H9 (cell line): ENCODE measurements at regions not wholly inside any gene's neighbourhood (a gene's known extent, or its start where the extent isn't known, plus 50 kb on each side); places are given as distances from the start of the nearest gene placed in this dataset.

ENCODE experiments used
- DNase-seq: peaks from one replicate; pipeline ENCODE4 v3.0.0-alpha.2; 2017
- H2AFZ ChIP-seq: one replicate; pipeline ENCODE4 v1.6.1; 2013; ENCODE audit warnings: mild to moderate bottlenecking, low read length, control low read depth, moderate library complexity
- H2AK5ac ChIP-seq: 2 replicates; pipeline ENCODE4 v1.6.1; 2013; ENCODE audit warnings: low read length, control low read depth, mixed read lengths; ENCODE audit not compliant: insufficient read length
- H2BK120ac ChIP-seq: one replicate; pipeline ENCODE4 v1.6.1; 2013; ENCODE audit warnings: low read depth, mild to moderate bottlenecking, low read length, control low read depth, inconsistent platforms; ENCODE audit not compliant: poor library complexity, severe bottlenecking
- H2BK12ac ChIP-seq: 2 replicates; pipeline ENCODE4 v1.6.1; 2013; ENCODE audit warnings: low read length, control low read depth, mixed read lengths, low read depth; ENCODE audit not compliant: insufficient read length
- H2BK15ac ChIP-seq: 2 replicates; pipeline ENCODE4 v1.6.1; 2013; ENCODE audit warnings: low read depth, low read length, control low read depth
- H2BK20ac ChIP-seq: one replicate; pipeline ENCODE4 v1.6.1; 2013; ENCODE audit warnings: low read depth, mild to moderate bottlenecking, low read length, control low read depth, inconsistent platforms; ENCODE audit not compliant: poor library complexity, severe bottlenecking
- H2BK5ac ChIP-seq: 2 replicates; pipeline ENCODE4 v1.6.1; 2013; ENCODE audit warnings: low read length, control low read depth, mixed read lengths; ENCODE audit not compliant: insufficient read length
- H3K14ac ChIP-seq: 2 replicates; pipeline ENCODE4 v1.6.1; 2013; ENCODE audit warnings: low read length, control low read depth; ENCODE audit not compliant: insufficient read depth
- H3K18ac ChIP-seq: 2 replicates; pipeline ENCODE4 v1.6.1; 2013; ENCODE audit warnings: low read depth, mild to moderate bottlenecking, mixed read lengths, low read length, control low read depth; ENCODE audit not compliant: insufficient read length
- H3K23ac ChIP-seq: 2 replicates; pipeline ENCODE4 v1.6.1; 2013; ENCODE audit warnings: low read length, control low read depth, mixed read lengths, low read depth; ENCODE audit not compliant: insufficient read length
- H3K23me2 ChIP-seq: 2 replicates; pipeline ENCODE4 v1.6.1; 2013; ENCODE audit warnings: low read depth, mild to moderate bottlenecking, mixed read lengths, low read length, control low read depth; ENCODE audit not compliant: insufficient read length, poor library complexity, severe bottlenecking
- H3K27ac ChIP-seq: 2 replicates; pipeline ENCODE4 v1.5.1; 2013; ENCODE audit warnings: low read length, control low read depth, mixed read lengths, low read depth; ENCODE audit not compliant: insufficient read length
- H3K27me3 ChIP-seq: 2 replicates; pipeline ENCODE4 v1.6.1; 2013; ENCODE audit warnings: low read length, control low read depth, inconsistent platforms; ENCODE audit not compliant: insufficient read depth
- H3K4ac ChIP-seq: 2 replicates; pipeline ENCODE4 v1.6.1; 2013; ENCODE audit warnings: low read depth, mild to moderate bottlenecking, control low read depth, inconsistent platforms, low read length, moderate library complexity
- H3K4me1 ChIP-seq: 2 replicates; pipeline ENCODE4 v1.6.1; 2013; ENCODE audit warnings: low read length, control low read depth, inconsistent platforms; ENCODE audit not compliant: insufficient read depth
- H3K4me2 ChIP-seq: 2 replicates; pipeline ENCODE4 v1.6.1; 2013; ENCODE audit warnings: low read length, control low read depth, mixed read lengths; ENCODE audit not compliant: insufficient read length, insufficient read depth
- H3K56ac ChIP-seq: 2 replicates; pipeline ENCODE4 v1.6.1; 2013; ENCODE audit warnings: low read depth, mild to moderate bottlenecking, mixed read lengths, low read length, control low read depth; ENCODE audit not compliant: insufficient read length
- H3K79me1 ChIP-seq: 2 replicates; pipeline ENCODE4 v1.6.1; 2013; ENCODE audit warnings: low read depth, mild to moderate bottlenecking, moderate library complexity, low read length, control low read depth, inconsistent platforms; ENCODE audit not compliant: insufficient read depth, poor library complexity, severe bottlenecking
- H3K79me2 ChIP-seq: 2 replicates; pipeline ENCODE4 v1.6.1; 2013; ENCODE audit warnings: low read length, control low read depth, inconsistent platforms; ENCODE audit not compliant: insufficient read depth
- H3K9ac ChIP-seq: 2 replicates; pipeline ENCODE4 v1.6.1; 2013; ENCODE audit warnings: low read length, control low read depth, mixed read lengths; ENCODE audit not compliant: insufficient read length; ENCODE audit errors: extremely low read depth
- H3K9me3 ChIP-seq: one replicate; pipeline ENCODE4 v1.6.1; 2013; ENCODE audit warnings: low read depth, low read length, inconsistent platforms; ENCODE audit not compliant: control insufficient read depth
- H3T11ph ChIP-seq: one replicate; pipeline ENCODE4 v1.6.1; 2013; ENCODE audit warnings: mild to moderate bottlenecking, low read length, control low read depth, inconsistent platforms
- H4K20me1 ChIP-seq: one replicate; pipeline ENCODE4 v1.6.1; 2013; ENCODE audit not compliant: control insufficient read depth, insufficient read length, insufficient read depth
- H4K5ac ChIP-seq: 2 replicates; pipeline ENCODE4 v1.6.1; 2013; ENCODE audit warnings: low read depth, mild to moderate bottlenecking, mixed read lengths, low read length, control low read depth; ENCODE audit not compliant: insufficient read length
- H4K8ac ChIP-seq: replicated peaks from 2 replicates; pipeline ENCODE4 v1.6.1; 2013; ENCODE audit warnings: low read length, control low read depth, mixed read lengths, low read depth; ENCODE audit not compliant: insufficient read length
- H4K91ac ChIP-seq: 2 replicates; pipeline ENCODE4 v1.6.1; 2013; ENCODE audit warnings: low read depth, mild to moderate bottlenecking, moderate library complexity, mixed read lengths, low read length, control low read depth; ENCODE audit not compliant: insufficient read length
- H3K27ac Mint-ChIP-seq, 3 experiments: 2 replicates in 2 of 3; 3 replicates in 1 of 3; pipeline ENCODE4 v1.8.0; 2020 to 2021; ENCODE audit warnings: mixed read lengths in 3 of 3, mild to moderate bottlenecking in 1 of 3, moderate library complexity in 1 of 3
- H3K27me3 Mint-ChIP-seq: 2 replicates; pipeline ENCODE4 v1.8.0; 2021; ENCODE audit warnings: low read depth, mild to moderate bottlenecking, moderate library complexity, mixed read lengths
- H3K36me3 Mint-ChIP-seq, 3 experiments: 2 replicates in 2 of 3; 3 replicates in 1 of 3; pipeline ENCODE4 v1.8.0; 2020 to 2021; ENCODE audit warnings: low read depth in 3 of 3, mixed read lengths in 3 of 3; ENCODE audit not compliant: insufficient read depth in 1 of 3
- H3K4me1 Mint-ChIP-seq, 2 experiments: 2 replicates each; pipeline ENCODE4 v1.8.0; 2020; ENCODE audit warnings: mixed read lengths in 2 of 2
- H3K4me3 Mint-ChIP-seq, 2 experiments: 2 replicates in 1 of 2; 3 replicates in 1 of 2; pipeline ENCODE4 v1.8.0; 2020 to 2021; ENCODE audit warnings: mild to moderate bottlenecking in 2 of 2, mixed read lengths in 2 of 2, moderate library complexity in 1 of 2
- H3K9me3 Mint-ChIP-seq, 2 experiments: 2 replicates in 1 of 2; 3 replicates in 1 of 2; pipeline ENCODE4 v1.8.0; 2020; ENCODE audit warnings: mild to moderate bottlenecking in 2 of 2, mixed read lengths in 2 of 2, moderate library complexity in 1 of 2
- WGBS: extraction: QIAGEN DNeasy Blood & Tissue Kit; methylation state at CpG from one replicate; pipeline ENCODE4 v1.1.7; 2013; ENCODE audit warnings: missing lambda C conversion rate, low lambda C conversion rate, mixed read lengths; ENCODE audit not compliant: insufficient read length; ENCODE audit errors: extremely low coverage; 5-methylcytosine and 5-hydroxymethylcytosine counted together
- TF ChIP-seq, protein P1 (sequence below): fragments of 200-600 bp; sonication (generic); conservative IDR thresholded peaks from 3 replicates; pipeline ENCODE4 v1.8.0; 2021; ENCODE audit warnings: antibody characterized with exemption, mild to moderate bottlenecking

DNA sequence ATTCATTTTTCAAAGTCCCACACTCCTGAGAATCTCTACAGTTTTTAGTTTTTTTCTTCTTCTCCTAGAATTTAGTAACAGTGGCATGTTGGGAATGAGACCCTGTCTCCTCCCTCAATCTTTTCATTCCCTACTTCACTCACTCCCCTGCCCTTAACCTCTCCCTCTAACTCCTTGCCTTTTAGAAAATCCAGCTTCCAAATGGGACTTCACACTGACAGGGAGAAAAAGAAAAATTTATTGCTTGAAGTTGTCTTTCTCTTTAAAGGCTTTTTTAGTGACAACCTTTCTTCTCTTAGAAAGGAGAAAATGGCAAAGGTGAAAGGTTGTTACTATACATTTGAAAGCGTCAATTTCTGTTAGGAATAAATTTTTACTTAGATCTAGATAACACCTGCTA, 359.2 kb downstream of the CDH7 start:
- H3K27ac Mint-ChIP-seq, result no peak overlapping the region
- Histone ChIP-seq H3K79me1 (no peaks in the 10 kb centered on the region), H2BK120ac (no peak overlapping the region), H3K18ac (no peak overlapping the region), H3K4me1 (no peaks in the 10 kb centered on the region; the same call in 1 of the 2 replicates), H3K23me2 (no peaks in the 10 kb centered on the region), H3K4ac (no peak overlapping the region), H3K79me2 (no peaks in the 10 kb centered on the region), H2AFZ (no peak overlapping the region), H3K56ac (no peak overlapping the region), H3K27ac (no peak overlapping the region), H2BK12ac (no peak overlapping the region), H2AK5ac (no peak overlapping the region), H3K27me3 (no peaks in the 10 kb centered on the region), H3K14ac (no peak overlapping the region), H4K8ac (no peak overlapping the region), H4K20me1 (no peaks in the 10 kb centered on the region), H3K4me2 (no peak overlapping the region), H2BK15ac (no peak overlapping the region), H4K5ac (no peak overlapping the region), H3K9me3 (no peaks in the 10 kb centered on the region), H4K91ac (no peak overlapping the region), H3T11ph (no peak overlapping the region), H3K23ac (no peak overlapping the region), H2BK5ac (no peak overlapping the region), H2BK20ac (no peak overlapping the region), H3K9ac (no peak overlapping the region)
- H3K4me1 Mint-ChIP-seq, result peaks cover 8% of the 10 kb centered on the region in 2 experiments
- H3K27me3 Mint-ChIP-seq, result no peaks in the 10 kb centered on the region
- H3K4me3 Mint-ChIP-seq, result no peak overlapping the region
- H3K36me3 Mint-ChIP-seq, result no peaks in the 10 kb centered on the region
- WGBS, result no CpG with 5 or more reads among the region's 1 CpG
- TF ChIP-seq, protein P1, sequence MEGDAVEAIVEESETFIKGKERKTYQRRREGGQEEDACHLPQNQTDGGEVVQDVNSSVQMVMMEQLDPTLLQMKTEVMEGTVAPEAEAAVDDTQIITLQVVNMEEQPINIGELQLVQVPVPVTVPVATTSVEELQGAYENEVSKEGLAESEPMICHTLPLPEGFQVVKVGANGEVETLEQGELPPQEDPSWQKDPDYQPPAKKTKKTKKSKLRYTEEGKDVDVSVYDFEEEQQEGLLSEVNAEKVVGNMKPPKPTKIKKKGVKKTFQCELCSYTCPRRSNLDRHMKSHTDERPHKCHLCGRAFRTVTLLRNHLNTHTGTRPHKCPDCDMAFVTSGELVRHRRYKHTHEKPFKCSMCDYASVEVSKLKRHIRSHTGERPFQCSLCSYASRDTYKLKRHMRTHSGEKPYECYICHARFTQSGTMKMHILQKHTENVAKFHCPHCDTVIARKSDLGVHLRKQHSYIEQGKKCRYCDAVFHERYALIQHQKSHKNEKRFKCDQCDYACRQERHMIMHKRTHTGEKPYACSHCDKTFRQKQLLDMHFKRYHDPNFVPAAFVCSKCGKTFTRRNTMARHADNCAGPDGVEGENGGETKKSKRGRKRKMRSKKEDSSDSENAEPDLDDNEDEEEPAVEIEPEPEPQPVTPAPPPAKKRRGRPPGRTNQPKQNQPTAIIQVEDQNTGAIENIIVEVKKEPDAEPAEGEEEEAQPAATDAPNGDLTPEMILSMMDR, result no peak
- no peaks in the 10 kb centered on the region for H3K9me3 Mint-ChIP-seq
- DNase-seq, result no peak
